Adrenal gland (tissue), 5 donors: ENCODE measurements at regions not wholly inside any gene's neighbourhood (a gene's known extent, or its start where the extent isn't known, plus 50 kb on each side); places are given as distances from the start of the nearest gene placed in this dataset.

ENCODE experiments used
- POLR2A ChIP-seq, 2 donors: fragments of 450-650 bp; IDR thresholded peaks; one replicate each; pipeline ENCODE4 v1.6.1; 2017; ENCODE audit warnings: antibody characterized with exemption in 2 of 2, mild to moderate bottlenecking in 2 of 2, moderate library complexity in 1 of 2
- TF ChIP-seq, protein P1 (sequence below), 6 experiments: fragments of 450-650 bp in 4 of 6; fragments of 200-600 bp in 2 of 6; sonication (generic) in 1 of 6; IDR thresholded peaks; 1 replicate in 5 of 6; 2 replicates in 1 of 6; pipeline versions ENCODE4 v1.5.1 to v1.8.0; 2016 to 2021; ENCODE audit warnings: antibody characterized with exemption in 6 of 6, mild to moderate bottlenecking in 2 of 6, moderate library complexity in 1 of 6
- donor health status: DM: no; HTN: no; CAD: no.

DNA sequence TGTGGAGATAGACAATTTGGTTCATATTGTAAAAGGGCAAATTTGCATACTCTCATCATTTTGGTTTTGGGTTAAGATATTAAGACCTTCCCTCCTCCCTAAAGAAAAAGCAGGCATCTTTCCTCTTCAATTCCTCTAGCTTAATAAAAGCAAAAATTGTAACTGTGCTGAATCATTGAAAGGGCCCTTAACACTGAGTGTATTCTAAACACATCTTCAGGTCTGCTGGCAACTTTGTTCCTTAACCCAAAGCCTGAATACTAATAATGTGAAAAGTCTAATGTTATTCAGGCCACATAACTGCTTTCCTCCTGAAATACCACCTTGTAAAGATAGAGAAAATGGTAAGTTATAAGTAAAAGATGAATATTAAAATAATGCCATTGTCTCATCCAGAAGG, 1200.5 kb upstream of the FAM98A start:
- TF ChIP-seq, protein P1, sequence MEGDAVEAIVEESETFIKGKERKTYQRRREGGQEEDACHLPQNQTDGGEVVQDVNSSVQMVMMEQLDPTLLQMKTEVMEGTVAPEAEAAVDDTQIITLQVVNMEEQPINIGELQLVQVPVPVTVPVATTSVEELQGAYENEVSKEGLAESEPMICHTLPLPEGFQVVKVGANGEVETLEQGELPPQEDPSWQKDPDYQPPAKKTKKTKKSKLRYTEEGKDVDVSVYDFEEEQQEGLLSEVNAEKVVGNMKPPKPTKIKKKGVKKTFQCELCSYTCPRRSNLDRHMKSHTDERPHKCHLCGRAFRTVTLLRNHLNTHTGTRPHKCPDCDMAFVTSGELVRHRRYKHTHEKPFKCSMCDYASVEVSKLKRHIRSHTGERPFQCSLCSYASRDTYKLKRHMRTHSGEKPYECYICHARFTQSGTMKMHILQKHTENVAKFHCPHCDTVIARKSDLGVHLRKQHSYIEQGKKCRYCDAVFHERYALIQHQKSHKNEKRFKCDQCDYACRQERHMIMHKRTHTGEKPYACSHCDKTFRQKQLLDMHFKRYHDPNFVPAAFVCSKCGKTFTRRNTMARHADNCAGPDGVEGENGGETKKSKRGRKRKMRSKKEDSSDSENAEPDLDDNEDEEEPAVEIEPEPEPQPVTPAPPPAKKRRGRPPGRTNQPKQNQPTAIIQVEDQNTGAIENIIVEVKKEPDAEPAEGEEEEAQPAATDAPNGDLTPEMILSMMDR (IDR thresholded peaks at IDR 0.05), result no peak
- no peak for TF ChIP-seq POLR2A (IDR thresholded peaks at IDR 0.05)
